NCI-H2029 (cell line): ENCODE measurements at regions not wholly inside any gene's neighbourhood (a gene's known extent, or its start where the extent isn't known, plus 50 kb on each side); places are given as distances from the start of the nearest gene placed in this dataset.

ENCODE experiments used
- DNase-seq: peaks from one replicate; lab custom pipeline; 2025; lab: John Stamatoyannopoulos, UW

- DNase-seq = no peak
These were observed 52.6 kb upstream of the TGFBR2 start for GRCh38 chr3:30553641-30554316.

- DNase-seq = no peak
These were observed 52.1 kb upstream of the TGFBR2 start for GRCh38 chr3:30554317-30554690.

GRCh38 chr3:30555968-30556367 lies 50.4 kb upstream of the TGFBR2 start:
- no peak for DNase-seq
